OCI-LY7 (cell line): ENCODE measurements at regions not wholly inside any gene's neighbourhood (a gene's known extent, or its start where the extent isn't known, plus 50 kb on each side); places are given as distances from the start of the nearest gene placed in this dataset.

ENCODE experiments used
- BruUV-seq: library from RNA; stranded (reverse); fragments of 400-500 nt; replicated peaks from 2 replicates; lab custom pipeline; 2021; lab: Mats Ljungman, UMichigan
- CTCF ChIA-PET: fragments of 300-600 bp; sonication (Branson Sonifier 250); formaldehyde crosslinking; loops from one replicate; lab custom pipeline; 2022; ENCODE audit warnings: antibody characterized with exemption; ENCODE audit not compliant: unreplicated experiment; lab: Charles Lee
- POLR2A ChIA-PET: fragments of 300-600 bp; sonication (Branson Sonifier 250); formaldehyde crosslinking; loops from one replicate; lab custom pipeline; 2022; ENCODE audit warnings: antibody characterized with exemption; lab: Charles Lee
- DNase-seq: peaks from one replicate; pipeline ENCODE4 v3.0.0-alpha.2; 2015; ENCODE audit warnings: low spot score
- H2AFZ ChIP-seq: fragments of 200-600 bp; sonication (generic), shearing (Covaris generic); 2 replicates; pipeline ENCODE4 v1.6.1; 2014; ENCODE audit warnings: mild to moderate bottlenecking, antibody characterized with exemption, low read length, moderate library complexity
- H3K27ac ChIP-seq: fragments of 200-600 bp; sonication (generic); 2 replicates; pipeline ENCODE4 v1.5.1; 2014; ENCODE audit warnings: mixed run types, low read depth, mild to moderate bottlenecking, moderate library complexity, low read length, inconsistent platforms; ENCODE audit not compliant: poor library complexity, severe bottlenecking
- H3K36me3 ChIP-seq: fragments of 200-600 bp; sonication (generic); 2 replicates; pipeline ENCODE4 v1.6.1; 2014; ENCODE audit warnings: mild to moderate bottlenecking, antibody characterized with exemption, low read length, moderate library complexity, mixed read lengths; ENCODE audit not compliant: insufficient read depth
- H3K4me1 ChIP-seq: fragments of 200-600 bp; sonication (generic); 2 replicates; pipeline ENCODE4 v1.5.1; 2014; ENCODE audit warnings: mild to moderate bottlenecking, low read length; ENCODE audit not compliant: insufficient read depth, poor library complexity, severe bottlenecking
- H3K4me2 ChIP-seq: fragments of 200-600 bp; sonication (generic); 2 replicates; pipeline ENCODE4 v1.6.1; 2014; ENCODE audit warnings: mild to moderate bottlenecking, low read length
- H3K4me3 ChIP-seq: fragments of 200-600 bp; sonication (generic); 2 replicates; pipeline ENCODE4 v1.5.1; 2014; ENCODE audit warnings: mild to moderate bottlenecking, low read depth, low read length; ENCODE audit not compliant: poor library complexity, severe bottlenecking
- H3K79me2 ChIP-seq: fragments of 200-600 bp; sonication (generic); 2 replicates; pipeline ENCODE4 v1.6.1; 2016; ENCODE audit warnings: low read depth, mild to moderate bottlenecking, low read length, moderate library complexity, mixed read lengths; ENCODE audit not compliant: insufficient read depth
- H3K9me2 ChIP-seq: fragments of 200-600 bp; sonication (generic); 2 replicates; pipeline ENCODE4 v1.6.1; 2016; ENCODE audit warnings: mild to moderate bottlenecking, low read length, mixed read lengths; ENCODE audit not compliant: insufficient read depth
- H3K9me3 ChIP-seq: fragments of 200-600 bp; sonication (generic); 2 replicates; pipeline ENCODE4 v1.6.1; 2014; ENCODE audit warnings: mild to moderate bottlenecking, mixed run types, low read length, mixed read lengths
- H4K20me1 ChIP-seq: fragments of 200-600 bp; sonication (generic); 2 replicates; pipeline ENCODE4 v1.6.1; 2014; ENCODE audit warnings: mild to moderate bottlenecking, antibody characterized with exemption, low read length, moderate library complexity, mixed read lengths; ENCODE audit not compliant: insufficient read depth
- CTCF ChIP-seq: fragments of 200-600 bp; sonication (generic); conservative IDR thresholded peaks from 2 replicates; pipeline ENCODE4 v1.5.1; 2014; ENCODE audit warnings: mild to moderate bottlenecking, antibody characterized with exemption, low read length, moderate library complexity, mixed read lengths
- EZH2phosphoT487 ChIP-seq: fragments of 200-600 bp; sonication (generic); IDR thresholded peaks from 2 replicates; pipeline ENCODE4 v1.6.1; 2018; ENCODE audit warnings: low read depth, borderline replicate concordance, mild to moderate bottlenecking, mixed run types, antibody characterized with exemption, low read length, moderate library complexity, mixed read lengths
- intact Hi-C: fragments of 100-400 bp; cut with micrococcal nuclease; formaldehyde crosslinking; loops from one replicate; pipeline ENCODE4 v1.10.0; 2022; ENCODE audit not compliant: unreplicated experiment

GRCh38 chrX:129099207-129099606 is 424.1 kb downstream of the SMARCA1 start:
- DNase-seq, result no peak
- Histone ChIP-seq H3K9me3 (no peaks in the 10 kb centered on the region), H3K4me2 (no peak overlapping the region), H2AFZ (no peak overlapping the region), H3K36me3 (no peaks in the 10 kb centered on the region), H3K4me1 (no peaks in the 10 kb centered on the region), H3K27ac (no peak overlapping the region), H3K79me2 (no peaks in the 10 kb centered on the region), H4K20me1 (no peaks in the 10 kb centered on the region), H3K4me3 (no peak overlapping the region), H3K9me2 (no peaks in the 10 kb centered on the region)
- no TSS peak for BruUV-seq
- ChIA-PET POLR2A (no interaction called here), CTCF (no interaction called here)
- TF ChIP-seq EZH2phosphoT487 (no peak), CTCF (no peak)
- intact Hi-C loops, result no loop called here

- intact Hi-C loops, result no loop called here
- Histone ChIP-seq H3K4me3 (no peak overlapping the region), H3K9me3 (no peaks in the 10 kb centered on the region), H3K4me1 (peaks cover under 1% of the 10 kb centered on the region), H4K20me1 (no peaks in the 10 kb centered on the region), H3K79me2 (no peaks in the 10 kb centered on the region), H3K9me2 (no peaks in the 10 kb centered on the region), H3K36me3 (no peaks in the 10 kb centered on the region), H3K27ac (no peak overlapping the region), H3K4me2 (no peak overlapping the region), H2AFZ (no peak overlapping the region)
- BruUV-seq, result no TSS peak
- no peak for DNase-seq
- POLR2A ChIA-PET, result no interaction called here
- TF ChIP-seq CTCF, result no peak
- no peak for TF ChIP-seq EZH2phosphoT487
- CTCF ChIA-PET, result no interaction called here
Measured at GRCh38 chrX:129097668-129098067, 425.6 kb downstream of the SMARCA1 start.

GRCh38 chrX:129093706-129094105 is 429.6 kb downstream of the SMARCA1 start:
- Histone ChIP-seq H3K27ac (no peak overlapping the region), H3K9me2 (no peaks in the 10 kb centered on the region), H3K79me2 (no peaks in the 10 kb centered on the region), H3K4me1 (peaks cover 27% of the 10 kb centered on the region), H3K9me3 (no peaks in the 10 kb centered on the region), H2AFZ (no peak overlapping the region), H3K36me3 (no peaks in the 10 kb centered on the region), H3K4me2 (no peak overlapping the region), H4K20me1 (no peaks in the 10 kb centered on the region), H3K4me3 (no peak overlapping the region)
- ChIA-PET POLR2A (no interaction called here), CTCF (no interaction called here)
- BruUV-seq, result no TSS peak
- DNase-seq, result no peak
- TF ChIP-seq EZH2phosphoT487, result no peak
- no peak for TF ChIP-seq CTCF
- intact Hi-C loops, result no loop called here
